SK-N-SH treated with all-trans-retinoic acid at 6 μM for 48 hours (cell line): ENCODE measurements at regions not wholly inside any gene's neighbourhood (a gene's known extent, or its start where the extent isn't known, plus 50 kb on each side); places are given as distances from the start of the nearest gene placed in this dataset.

Source experiments
- ARNTL ChIP-seq: fragments of 450-650 bp; formaldehyde crosslinking; IDR thresholded peaks from 2 replicates; pipeline ENCODE4 v1.5.0; 2020; ENCODE audit warnings: low read depth, mild to moderate bottlenecking, moderate library complexity, borderline replicate concordance
- PPARA ChIP-seq: fragments of 250-450 bp; sonication (Bioruptor Pico); IDR thresholded peaks from 2 replicates; pipeline ENCODE4 v1.5.0; 2020; ENCODE audit warnings: mild to moderate bottlenecking, borderline replicate concordance
- TCF4 ChIP-seq: fragments of 250-450 bp; sonication (Bioruptor Pico); IDR thresholded peaks from 2 replicates; pipeline ENCODE4 v1.8.0; 2021; ENCODE audit warnings: mild to moderate bottlenecking, moderate library complexity, borderline replicate concordance
- ZNF565 ChIP-seq: fragments of 450-650 bp; formaldehyde crosslinking; conservative IDR thresholded peaks from 2 replicates; pipeline ENCODE4 v1.5.0; 2020; ENCODE audit warnings: low read depth, mild to moderate bottlenecking, moderate library complexity
- ZNF70 ChIP-seq: fragments of 450-650 bp; formaldehyde crosslinking; IDR thresholded peaks from 2 replicates; pipeline ENCODE4 v1.5.0; 2020; ENCODE audit warnings: mild to moderate bottlenecking, moderate library complexity

- TF ChIP-seq PPARA (CRISPR knock-in tag) (no peak), ARNTL (CRISPR knock-in tag) (no peak), TCF4 (CRISPR knock-in tag) (no peak), ZNF70 (CRISPR knock-in tag) (no peak), ZNF565 (no peak)
Measured at GRCh38 chr4:137968956-137969678, 273.0 kb downstream of the SLC7A11 start.
